ENCODE measurements at regions not wholly inside any gene's neighbourhood (a gene's known extent, or its start where the extent isn't known, plus 50 kb on each side); places are given as distances from the start of the nearest gene placed in this dataset.

GRCh38 chr12:28994179-28994715, 154.8 kb upstream of the FAR2 start:
- no peak for TF ChIP-seq CTCF (IDR thresholded peaks at IDR 0.05)
- Mint-ChIP-seq H3K27ac (no peak overlapping the region), H3K36me3 (ENCODE audit: low read depth) (no peaks in the 10 kb centered on the region), H3K4me3 (no peak overlapping the region), H3K9me3 (no peaks in the 10 kb centered on the region; the same call in none of the 2 replicates), H3K27me3 (ENCODE audit: insufficient read depth) (no peaks in the 10 kb centered on the region; the same call in 1 of the 2 replicates), H3K4me1 (ENCODE audit: low read depth) (no peaks in the 10 kb centered on the region)
- DNase-seq, result no peak

GRCh38 chr12:28996688-28997087, 152.4 kb upstream of the FAR2 start:
- no peak overlapping the region for H3K27ac Mint-ChIP-seq
- H3K27me3 Mint-ChIP-seq (ENCODE audit: insufficient read depth), result no peaks in the 10 kb centered on the region; the same call in 1 of the 2 replicates
- peaks cover 8% of the 10 kb centered on the region; the same call in 1 of the 2 replicates for H3K9me3 Mint-ChIP-seq
- no peak for DNase-seq
- no peak overlapping the region for H3K4me3 Mint-ChIP-seq
- no peaks in the 10 kb centered on the region for H3K36me3 Mint-ChIP-seq (ENCODE audit: low read depth)
- TF ChIP-seq CTCF (IDR thresholded peaks at IDR 0.05), result no peak
- no peaks in the 10 kb centered on the region for H3K4me1 Mint-ChIP-seq (ENCODE audit: low read depth)

GRCh38 chr12:28998662-28999120, 150.4 kb upstream of the FAR2 start:
- Mint-ChIP-seq H3K27me3 (ENCODE audit: insufficient read depth) (no peaks in the 10 kb centered on the region; the same call in 1 of the 2 replicates), H3K4me3 (no peak overlapping the region), H3K27ac (no peak overlapping the region), H3K36me3 (ENCODE audit: low read depth) (no peaks in the 10 kb centered on the region), H3K9me3 (peaks cover 8% of the 10 kb centered on the region; the same call in 1 of the 2 replicates), H3K4me1 (ENCODE audit: low read depth) (no peaks in the 10 kb centered on the region)
- TF ChIP-seq CTCF (IDR thresholded peaks at IDR 0.05), result peak; percentile 54
- no peak for DNase-seq

GRCh38 chr12:29004066-29004935, 144.8 kb upstream of the FAR2 start:
- H3K27ac Mint-ChIP-seq, result no peak overlapping the region
- H3K9me3 Mint-ChIP-seq, result peaks cover 12% of the 10 kb centered on the region; the same call in 1 of the 2 replicates
- no peak overlapping the region for H3K4me3 Mint-ChIP-seq
- TF ChIP-seq CTCF (IDR thresholded peaks at IDR 0.05), result no peak
- DNase-seq, result no peak
- H3K36me3 Mint-ChIP-seq (ENCODE audit: low read depth), result no peaks in the 10 kb centered on the region
- no peaks in the 10 kb centered on the region for H3K4me1 Mint-ChIP-seq (ENCODE audit: low read depth)
- no peaks in the 10 kb centered on the region for H3K27me3 Mint-ChIP-seq (ENCODE audit: insufficient read depth)

- H3K36me3 Mint-ChIP-seq (ENCODE audit: low read depth), result no peaks in the 10 kb centered on the region
- no peak overlapping the region for H3K27ac Mint-ChIP-seq
- H3K27me3 Mint-ChIP-seq (ENCODE audit: insufficient read depth), result no peaks in the 10 kb centered on the region
- H3K4me3 Mint-ChIP-seq, result no peak overlapping the region
- H3K9me3 Mint-ChIP-seq, result peaks cover 14% of the 10 kb centered on the region
- no peak for DNase-seq
- H3K4me1 Mint-ChIP-seq (ENCODE audit: low read depth), result no peaks in the 10 kb centered on the region
- TF ChIP-seq CTCF (IDR thresholded peaks at IDR 0.05), result no peak
Observed at GRCh38 chr12:29004936-29005304, 144.2 kb upstream of the FAR2 start.
